K562 (cell line): ENCODE measurements at regions not wholly inside any gene's neighbourhood (a gene's known extent, or its start where the extent isn't known, plus 50 kb on each side); places are given as distances from the start of the nearest gene placed in this dataset.

Experiments used
- ATAC-seq: fragments of 200-7000 bp; cut with Tn5 transposase; 3 replicates; pipeline ENCODE4 v1.9.1; 2020; ENCODE audit warnings: moderate library complexity
- BruUV-seq: library from RNA; stranded (reverse); fragments of 400-500 nt; replicated peaks from 2 replicates; lab custom pipeline; 2021; lab: Mats Ljungman, UMichigan
- CTCF ChIA-PET: fragments of 300-600 bp; formaldehyde crosslinking; extraction: SDS; loops from one replicate; lab custom pipeline; 2021; ENCODE audit warnings: low intra/inter-chr PET ratio; lab: Yijun Ruan, JAX
- POLR2A ChIA-PET: fragments of 300-600, 350-650 bp; sonication (Branson Sonifier 250); formaldehyde crosslinking; extraction: SDS; loops from one replicate; lab custom pipeline; 2021; ENCODE audit warnings: antibody characterized with exemption, inconsistent platforms; lab: Yijun Ruan, JAX
- DNase-seq, 4 experiments: peaks; one replicate each; pipeline versions ENCODE4 v3.0.0 to v3.0.0-alpha.2; 2011 to 2018; ENCODE audit warnings: low spot score in 3 of 4, mixed read lengths in 3 of 4; ENCODE audit errors: extremely low read depth in 1 of 4
- FAIRE-seq: peaks from 2 replicates; lab custom pipeline; 2011; peaks lifted over from hg19 to GRCh38; lab: Jason Lieb, UNC
- H2AFZ ChIP-seq: 2 replicates; pipeline ENCODE4 v1.6.0; 2011; ENCODE audit warnings: low read depth, low read length, control low read depth, inconsistent platforms
- H3K27ac ChIP-seq: fragments of 200-600 bp; 3 replicates; pipeline ENCODE4 v1.8.0; 2011; ENCODE audit warnings: low read depth, mild to moderate bottlenecking, control low read depth, inconsistent platforms, low read length, moderate library complexity, mixed read lengths; ENCODE audit errors: extremely low read depth
- H3K27me3 ChIP-seq, 2 experiments: fragments of 300-600 bp in 1 of 2; 2 replicates in 1 of 2; 3 replicates in 1 of 2; pipeline versions ENCODE4 v1.6.0 to v1.8.0; 2011; ENCODE audit warnings: inconsistent platforms in 2 of 2, low read length in 2 of 2, mild to moderate bottlenecking in 1 of 2, mixed read lengths in 1 of 2, moderate library complexity in 1 of 2; ENCODE audit not compliant: control insufficient read depth in 2 of 2, insufficient read depth in 2 of 2
- H3K36me3 ChIP-seq: fragments of 300-600 bp; 3 replicates; pipeline ENCODE4 v1.8.0; 2011; ENCODE audit warnings: mild to moderate bottlenecking, low read length, inconsistent platforms; ENCODE audit not compliant: control insufficient read depth, insufficient read depth
- H3K4me1 ChIP-seq, 2 experiments: fragments of 200-600 bp in 1 of 2; replicated peaks in 1 of 2; 2 replicates in 1 of 2; 3 replicates in 1 of 2; pipeline versions ENCODE4 v1.5.1 to v1.8.0; 2011; ENCODE audit warnings: inconsistent platforms in 2 of 2, low read length in 2 of 2, mild to moderate bottlenecking in 1 of 2, mixed read lengths in 1 of 2, moderate library complexity in 1 of 2; ENCODE audit not compliant: control insufficient read depth in 2 of 2, insufficient read depth in 2 of 2
- H3K4me2 ChIP-seq: 2 replicates; pipeline ENCODE4 v1.6.1; 2011; ENCODE audit warnings: low read length, control low read depth, inconsistent platforms, mixed read lengths; ENCODE audit not compliant: insufficient read depth
- H3K4me3 ChIP-seq: fragments of 200-600 bp; sonication (generic), shearing (Covaris generic); 2 replicates; pipeline ENCODE4 v1.5.1; 2016; ENCODE audit warnings: control low read depth, inconsistent platforms
- H3K79me2 ChIP-seq: fragments of 200-600 bp; 3 replicates; pipeline ENCODE4 v1.8.0; 2011; ENCODE audit warnings: low read length, inconsistent platforms; ENCODE audit not compliant: control insufficient read depth, insufficient read depth
- H3K9ac ChIP-seq, 2 experiments: 2 replicates each; pipeline versions ENCODE4 v1.6.0 to v1.6.1; 2011; ENCODE audit warnings: low read depth in 2 of 2, low read length in 2 of 2, control low read depth in 1 of 2, inconsistent platforms in 1 of 2, mild to moderate bottlenecking in 1 of 2, mixed read lengths in 1 of 2; ENCODE audit not compliant: insufficient read depth in 1 of 2
- H3K9me1 ChIP-seq: one replicate; pipeline ENCODE4 v1.6.0; 2011; ENCODE audit warnings: inconsistent platforms, mild to moderate bottlenecking, low read length, moderate library complexity; ENCODE audit not compliant: control insufficient read depth, insufficient read depth
- H3K9me3 ChIP-seq: replicated peaks from 2 replicates; pipeline ENCODE4 v1.5.1; 2011; ENCODE audit warnings: low read depth, low read length, inconsistent platforms; ENCODE audit not compliant: control insufficient read depth, insufficient read depth
- H4K20me1 ChIP-seq: replicated peaks from 2 replicates; pipeline ENCODE4 v1.6.1; 2011; ENCODE audit warnings: low read length, inconsistent platforms, mixed read lengths; ENCODE audit not compliant: control insufficient read depth, insufficient read depth
- NEUROD1 ChIP-seq: fragments of 150-350 bp; IDR thresholded peaks from 2 replicates; pipeline ENCODE4 v1.6.1; 2014; ENCODE audit warnings: borderline replicate concordance, low read length, low read depth; ENCODE audit not compliant: partially characterized antibody
- PHF8 ChIP-seq: fragments of 200-600 bp; sonication (generic); IDR thresholded peaks from 2 replicates; pipeline ENCODE4 v1.6.1; 2012; ENCODE audit warnings: mixed run types, mild to moderate bottlenecking, inconsistent platforms, low read length, moderate library complexity, borderline replicate concordance
- ZFX ChIP-seq: sonication (generic); formaldehyde crosslinking; IDR thresholded peaks from 2 replicates; pipeline ENCODE4 v1.8.0; 2022; ENCODE audit warnings: mild to moderate bottlenecking, missing genetic modification reagents, moderate library complexity
- ZNF551 ChIP-seq: fragments of 250-450 bp; sonication (Bioruptor Pico); IDR thresholded peaks from 2 replicates; pipeline ENCODE4 v1.5.0; 2021; ENCODE audit warnings: mild to moderate bottlenecking, moderate library complexity
- ZNF695 ChIP-seq: fragments of 450-650 bp; formaldehyde crosslinking; IDR thresholded peaks from 2 replicates; pipeline ENCODE4 v1.4.0; 2020; ENCODE audit warnings: mild to moderate bottlenecking, moderate library complexity
- WGBS: fragments of 100-300 bp; shearing (Covaris generic); methylation state at CpG from one replicate; pipeline ENCODE4 v1.1.6; 2016; ENCODE audit warnings: low coverage, mixed read lengths; ENCODE audit not compliant: insufficient coverage; ENCODE audit errors: missing lambda C conversion rate; 5-methylcytosine and 5-hydroxymethylcytosine counted together
- in situ Hi-C: fragments of 300-500 bp; cut with MboI; formaldehyde crosslinking; loops from 4 replicates; pipeline ENCODE4 v1.15.0; 2018; ENCODE audit warnings: inconsistent platforms, mixed read lengths
- intact Hi-C: fragments of 100-400 bp; cut with micrococcal nuclease; formaldehyde crosslinking; loops from 2 replicates; pipeline ENCODE4 v1.14.2; 2022
- TF ChIP-seq, protein P1 (sequence below): fragments of 450-650 bp; IDR thresholded peaks from 2 replicates; pipeline ENCODE4 v1.7.0; 2016; ENCODE audit warnings: borderline replicate concordance
- TF ChIP-seq, protein P2 (sequence below), 2 experiments: fragments of 450-650 bp in 1 of 2; IDR thresholded peaks; 2 replicates each; pipeline ENCODE4 v1.6.1; 2011 to 2017; ENCODE audit warnings: low read depth in 2 of 2, antibody characterized with exemption in 1 of 2, borderline replicate concordance in 1 of 2, low read length in 1 of 2, mild to moderate bottlenecking in 1 of 2, mixed read lengths in 1 of 2; ENCODE audit not compliant: control insufficient read depth in 1 of 2

DNA sequence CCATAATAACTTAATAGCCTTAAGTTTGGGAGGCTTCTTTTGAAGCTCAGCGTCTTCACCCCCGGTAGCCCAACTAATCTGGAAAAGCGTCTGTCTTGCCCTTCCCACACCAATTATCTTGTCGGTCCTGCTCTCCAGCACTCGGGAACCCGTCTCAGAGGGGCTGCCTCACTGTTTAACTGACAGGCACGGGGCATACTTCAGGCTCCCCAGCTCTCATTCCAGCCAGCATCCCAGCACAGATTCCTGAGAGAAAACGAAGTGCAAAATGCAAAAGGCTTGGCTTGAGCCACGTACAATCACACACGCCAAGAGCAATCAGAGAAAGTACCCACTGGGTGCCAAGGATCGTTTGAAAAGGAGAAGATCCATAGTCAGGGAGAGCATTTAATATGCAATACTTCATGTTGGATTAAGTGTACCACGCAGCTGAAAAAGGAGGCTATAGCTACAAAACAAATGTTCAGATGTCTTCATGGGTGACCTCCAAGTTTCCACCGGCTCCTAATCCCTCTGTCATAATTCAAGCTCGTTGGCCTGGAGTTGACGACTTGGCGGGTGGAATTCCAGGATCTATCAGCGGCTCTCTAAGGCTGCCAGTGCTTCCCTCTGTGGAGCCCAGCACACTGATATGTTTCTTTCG is 53.7 kb upstream of the STX16 start:
- Histone ChIP-seq H3K4me3 (no peak overlapping the region), H4K20me1 (no peaks in the 10 kb centered on the region), H3K9ac (no peak overlapping the region; a peak in 1 of 4 replicates), H3K4me1 (no peaks in the 10 kb centered on the region), H3K9me3 (no peaks in the 10 kb centered on the region), H3K4me2 (no peak overlapping the region), H3K79me2 (no peaks in the 10 kb centered on the region), H3K9me1 (no peaks in the 10 kb centered on the region), H3K27me3 (peaks cover 36 to 48% of the 10 kb centered on the region in 2 experiments; a peak in 4 of 5 replicates), H2AFZ (no peak overlapping the region), H3K27ac (no peak overlapping the region), H3K36me3 (no peaks in the 10 kb centered on the region)
- 7% methylated on average over 18 of the region's 18 CpGs for WGBS
- ChIA-PET CTCF (no interaction called here), POLR2A (no interaction called here)
- FAIRE-seq, result no peak
- no TSS peak for BruUV-seq
- in situ Hi-C loops, result no loop called here
- ATAC-seq, result no peak
- DNase-seq, result no peak
- TF ChIP-seq ZNF695 (CRISPR knock-in tag) (no peak), ZFX (CRISPR knock-in tag) (no peak), PHF8 (no peak), ZNF551 (no peak), NEUROD1 (no peak)
- TF ChIP-seq, protein P1, sequence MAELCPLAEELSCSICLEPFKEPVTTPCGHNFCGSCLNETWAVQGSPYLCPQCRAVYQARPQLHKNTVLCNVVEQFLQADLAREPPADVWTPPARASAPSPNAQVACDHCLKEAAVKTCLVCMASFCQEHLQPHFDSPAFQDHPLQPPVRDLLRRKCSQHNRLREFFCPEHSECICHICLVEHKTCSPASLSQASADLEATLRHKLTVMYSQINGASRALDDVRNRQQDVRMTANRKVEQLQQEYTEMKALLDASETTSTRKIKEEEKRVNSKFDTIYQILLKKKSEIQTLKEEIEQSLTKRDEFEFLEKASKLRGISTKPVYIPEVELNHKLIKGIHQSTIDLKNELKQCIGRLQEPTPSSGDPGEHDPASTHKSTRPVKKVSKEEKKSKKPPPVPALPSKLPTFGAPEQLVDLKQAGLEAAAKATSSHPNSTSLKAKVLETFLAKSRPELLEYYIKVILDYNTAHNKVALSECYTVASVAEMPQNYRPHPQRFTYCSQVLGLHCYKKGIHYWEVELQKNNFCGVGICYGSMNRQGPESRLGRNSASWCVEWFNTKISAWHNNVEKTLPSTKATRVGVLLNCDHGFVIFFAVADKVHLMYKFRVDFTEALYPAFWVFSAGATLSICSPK, result no peak
- TF ChIP-seq, protein P2, sequence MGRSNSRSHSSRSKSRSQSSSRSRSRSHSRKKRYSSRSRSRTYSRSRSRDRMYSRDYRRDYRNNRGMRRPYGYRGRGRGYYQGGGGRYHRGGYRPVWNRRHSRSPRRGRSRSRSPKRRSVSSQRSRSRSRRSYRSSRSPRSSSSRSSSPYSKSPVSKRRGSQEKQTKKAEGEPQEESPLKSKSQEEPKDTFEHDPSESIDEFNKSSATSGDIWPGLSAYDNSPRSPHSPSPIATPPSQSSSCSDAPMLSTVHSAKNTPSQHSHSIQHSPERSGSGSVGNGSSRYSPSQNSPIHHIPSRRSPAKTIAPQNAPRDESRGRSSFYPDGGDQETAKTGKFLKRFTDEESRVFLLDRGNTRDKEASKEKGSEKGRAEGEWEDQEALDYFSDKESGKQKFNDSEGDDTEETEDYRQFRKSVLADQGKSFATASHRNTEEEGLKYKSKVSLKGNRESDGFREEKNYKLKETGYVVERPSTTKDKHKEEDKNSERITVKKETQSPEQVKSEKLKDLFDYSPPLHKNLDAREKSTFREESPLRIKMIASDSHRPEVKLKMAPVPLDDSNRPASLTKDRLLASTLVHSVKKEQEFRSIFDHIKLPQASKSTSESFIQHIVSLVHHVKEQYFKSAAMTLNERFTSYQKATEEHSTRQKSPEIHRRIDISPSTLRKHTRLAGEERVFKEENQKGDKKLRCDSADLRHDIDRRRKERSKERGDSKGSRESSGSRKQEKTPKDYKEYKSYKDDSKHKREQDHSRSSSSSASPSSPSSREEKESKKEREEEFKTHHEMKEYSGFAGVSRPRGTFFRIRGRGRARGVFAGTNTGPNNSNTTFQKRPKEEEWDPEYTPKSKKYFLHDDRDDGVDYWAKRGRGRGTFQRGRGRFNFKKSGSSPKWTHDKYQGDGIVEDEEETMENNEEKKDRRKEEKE (IDR thresholded peaks at IDR 0.05; ENCODE audit: borderline replicate concordance in 1 of 2, control insufficient read depth in 1 of 2, low read depth in 2 of 2, low read length in 1 of 2), result no peak
- intact Hi-C loops, result no loop called here
